ENCODE measurements at regions not wholly inside any gene's neighbourhood (a gene's known extent, or its start where the extent isn't known, plus 50 kb on each side); places are given as distances from the start of the nearest gene placed in this dataset.
A peak's percentile ranks its signal among the peaks of the same experiment; 100 is the strongest.

DNA sequence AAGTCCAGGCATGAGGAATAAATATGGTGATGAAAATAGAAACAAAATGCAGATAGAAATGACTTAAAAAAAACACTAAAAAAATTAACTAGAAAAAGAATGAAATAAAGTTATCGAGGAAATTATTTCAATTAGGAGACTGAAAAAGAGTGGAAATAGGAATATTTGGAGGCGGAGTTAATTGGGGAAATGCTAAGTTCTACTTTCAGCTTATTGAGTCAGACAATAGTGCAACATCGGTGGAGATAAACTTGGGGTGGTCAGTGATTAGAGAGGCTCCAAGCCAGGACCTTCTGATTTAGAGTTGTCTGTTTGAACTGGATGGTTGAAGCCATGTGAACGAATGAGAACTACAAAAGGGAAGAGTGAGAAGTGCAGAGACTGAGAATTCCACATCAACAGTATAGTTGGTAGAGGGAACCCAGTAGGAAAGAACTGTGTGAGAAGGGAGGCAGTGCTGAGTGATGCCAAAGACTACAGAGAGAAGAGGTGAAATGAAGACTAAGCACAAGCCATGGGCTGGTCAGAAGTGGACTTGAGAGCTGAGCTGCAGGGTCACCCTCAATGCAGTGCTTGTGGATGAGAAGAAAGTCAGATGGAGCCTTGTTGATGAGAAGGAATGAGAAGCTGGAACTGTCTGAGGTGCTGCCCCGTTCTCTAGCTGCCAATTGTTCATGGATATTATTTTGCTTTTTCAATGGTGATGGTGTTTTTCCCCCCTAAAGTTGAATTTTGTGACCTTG lies 160.7 kb downstream of the ICE1 start:
- DNase-seq: no peak

GRCh38 chr5:5581080-5581479 lies 158.6 kb downstream of the ICE1 start:
- DNase-seq: no peak

DNA sequence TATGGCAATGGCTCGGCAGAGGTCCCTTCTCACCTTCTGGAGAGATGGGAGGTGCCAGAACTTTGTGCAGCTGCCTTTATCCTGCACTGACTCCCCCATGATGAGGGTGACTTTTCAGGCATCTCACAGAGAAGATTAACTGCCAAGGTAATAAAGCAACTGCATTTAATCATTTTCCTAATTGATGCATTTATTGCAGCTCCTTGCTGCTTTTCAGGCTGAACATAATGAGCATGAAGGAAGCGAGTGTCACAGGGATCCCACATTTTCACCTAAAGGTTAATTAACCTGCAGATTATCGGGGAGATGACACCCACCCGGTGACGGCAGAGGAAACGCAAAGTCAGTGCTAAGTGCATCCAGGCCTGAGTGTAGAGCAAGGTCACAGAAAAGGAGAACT lies 154.3 kb downstream of the ICE1 start:
- DNase-seq: no peak

DNA sequence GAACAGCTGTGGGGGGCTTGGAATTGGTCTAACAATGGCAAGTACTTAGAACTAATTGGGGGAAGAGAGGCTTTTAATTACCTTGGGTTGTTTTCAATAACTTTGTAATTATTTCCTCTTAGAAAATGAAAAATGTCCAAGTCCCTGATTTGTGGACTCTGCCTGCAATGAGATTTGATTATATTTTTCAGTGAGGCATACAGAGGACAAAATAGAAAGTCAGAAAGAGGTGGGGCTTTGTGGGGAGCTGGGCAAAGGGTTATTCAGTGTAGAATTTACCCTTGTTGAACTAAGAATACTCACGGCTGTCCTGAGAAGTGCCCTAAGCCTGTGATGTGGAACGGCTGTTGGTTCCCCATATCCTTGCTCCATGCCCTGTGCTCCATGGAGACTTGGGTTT lies 153.0 kb downstream of the ICE1 start:
- DNase-seq: no peak

GRCh38 chr5:5573798-5574380 lies 151.4 kb downstream of the ICE1 start:
- no peak for DNase-seq

GRCh38 chr5:5572976-5573797 lies 150.7 kb downstream of the ICE1 start:
- no peak for DNase-seq

DNA sequence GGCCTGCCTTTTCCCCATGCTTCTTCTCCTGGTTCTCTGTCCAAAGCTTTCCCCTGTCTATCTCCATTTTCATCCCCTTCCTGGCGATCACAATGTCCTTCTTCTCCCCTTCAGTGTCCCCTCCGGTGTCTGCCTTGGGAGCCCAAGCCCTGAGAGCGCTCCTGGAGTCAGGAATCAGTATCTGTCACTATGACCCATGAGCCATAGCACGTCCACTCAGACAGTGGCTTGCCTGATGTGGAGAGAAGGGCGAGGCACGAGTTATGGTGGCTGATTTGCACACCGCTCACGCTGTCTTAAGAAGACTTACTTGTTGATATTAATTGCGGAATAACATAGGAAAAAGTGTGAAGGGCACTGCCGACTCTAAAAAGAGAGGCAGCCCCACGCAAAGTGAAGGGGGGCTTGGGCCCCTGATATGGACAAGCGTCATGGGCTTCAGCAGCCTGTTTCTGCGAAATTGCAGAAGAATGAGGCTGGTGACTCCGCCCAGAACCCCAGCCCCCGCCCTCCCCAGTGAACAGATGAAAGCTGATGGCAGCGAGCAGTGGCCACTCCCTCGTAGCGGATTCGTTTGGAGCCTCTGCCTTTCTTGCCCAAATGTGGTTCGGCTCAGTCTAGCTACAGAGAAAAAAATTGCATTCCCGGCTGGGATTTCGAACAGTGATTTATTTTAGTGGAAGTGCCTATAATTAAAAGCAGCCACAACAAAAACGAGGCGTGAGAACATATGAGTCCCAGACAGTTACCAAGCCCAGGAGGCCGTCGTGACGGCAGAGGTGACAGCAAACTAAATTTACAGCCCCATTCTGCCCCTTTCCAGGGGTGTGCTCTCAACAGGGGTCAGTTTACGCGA lies 149.8 kb downstream of the ICE1 start:
- DNase-seq: peak in 2 of 3 experiments; percentile 52 to 54

GRCh38 chr5:5570646-5571045 lies 148.2 kb downstream of the ICE1 start:
- DNase-seq: no peak

DNA sequence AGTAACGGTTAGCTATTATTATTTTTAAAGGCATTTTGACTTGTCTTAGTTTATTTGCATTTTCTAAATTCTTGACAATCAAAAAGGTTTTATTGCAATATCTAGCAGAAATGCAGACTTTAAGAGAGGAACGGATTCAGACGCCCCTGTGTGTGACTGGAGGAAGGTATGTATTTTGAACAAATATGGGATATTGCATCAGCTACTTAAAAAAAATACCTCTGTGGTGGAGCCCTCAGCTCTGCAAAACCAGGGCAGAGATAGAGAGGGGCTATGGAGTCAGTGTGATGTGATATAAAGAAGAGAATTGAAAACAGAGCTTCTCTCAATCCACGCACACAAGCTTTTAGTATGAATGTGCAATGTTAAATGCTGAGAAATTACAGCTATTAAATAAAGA lies 142.4 kb downstream of the ICE1 start:
- DNase-seq: no peak

DNA sequence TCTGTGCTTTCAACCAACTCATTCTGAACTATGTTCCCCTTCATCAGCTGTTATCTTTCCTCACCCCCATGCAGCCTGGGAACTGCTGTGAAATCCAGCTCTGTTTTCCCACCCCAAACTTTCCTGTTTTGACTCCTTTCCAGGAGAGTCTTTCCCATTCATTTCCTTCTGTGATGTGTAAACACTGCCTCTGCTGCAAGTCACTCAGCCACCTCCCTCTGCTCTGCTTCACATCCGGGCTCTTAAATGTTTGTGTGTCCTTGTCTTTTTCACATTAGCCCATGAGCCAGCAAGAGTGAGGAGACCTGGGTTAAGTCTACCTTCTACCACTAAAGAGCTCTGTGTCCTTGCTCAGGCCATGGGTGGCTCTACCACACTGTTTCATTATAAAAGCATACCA lies 137.5 kb downstream of the ICE1 start:
- peak in 2 of 3 experiments; percentile 29 to 56 for DNase-seq

DNA sequence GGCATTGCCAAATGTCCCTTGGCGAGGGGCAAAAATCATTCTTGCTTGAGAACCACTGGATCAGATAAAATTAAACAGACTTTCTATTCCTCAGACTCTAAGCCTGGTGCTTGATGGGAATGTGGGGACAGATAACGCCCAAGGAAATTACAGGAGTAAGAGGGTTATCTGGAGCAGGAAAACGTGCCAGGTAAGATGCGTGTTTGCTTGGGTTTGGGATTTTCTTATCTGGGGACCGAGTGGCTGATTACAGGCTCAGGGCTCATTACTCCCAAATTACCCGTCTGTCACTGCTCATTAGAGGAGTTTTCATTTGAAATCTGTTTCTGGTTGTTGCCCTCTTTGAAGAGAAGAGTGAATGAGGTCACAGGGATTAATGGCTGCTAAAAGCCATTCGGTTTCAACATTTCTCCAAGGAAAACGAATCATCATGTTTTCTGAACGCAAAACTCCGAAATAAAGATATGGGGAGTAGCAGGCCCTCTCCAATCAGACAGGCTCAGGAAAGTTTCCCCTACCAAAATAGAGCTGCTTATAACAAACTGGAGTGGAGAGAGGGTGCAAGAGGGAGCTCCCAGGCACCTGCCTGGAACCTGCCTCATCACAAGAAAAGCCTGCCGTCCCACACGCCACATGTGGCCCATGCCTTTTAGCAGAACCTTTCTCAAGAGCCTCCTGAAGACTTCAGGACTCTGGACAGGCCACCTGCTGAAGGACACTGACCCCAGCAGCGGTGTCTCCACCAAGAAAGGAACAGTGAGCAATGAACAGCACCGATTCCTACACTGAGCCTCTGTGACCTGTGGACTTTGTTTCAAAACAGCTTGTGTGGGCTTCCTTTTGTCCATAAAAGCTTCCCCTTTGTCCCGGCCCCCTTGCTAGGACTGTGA lies 136.4 kb downstream of the ICE1 start:
- DNase-seq: peak in 1 of 3 experiments; percentile 42

DNA sequence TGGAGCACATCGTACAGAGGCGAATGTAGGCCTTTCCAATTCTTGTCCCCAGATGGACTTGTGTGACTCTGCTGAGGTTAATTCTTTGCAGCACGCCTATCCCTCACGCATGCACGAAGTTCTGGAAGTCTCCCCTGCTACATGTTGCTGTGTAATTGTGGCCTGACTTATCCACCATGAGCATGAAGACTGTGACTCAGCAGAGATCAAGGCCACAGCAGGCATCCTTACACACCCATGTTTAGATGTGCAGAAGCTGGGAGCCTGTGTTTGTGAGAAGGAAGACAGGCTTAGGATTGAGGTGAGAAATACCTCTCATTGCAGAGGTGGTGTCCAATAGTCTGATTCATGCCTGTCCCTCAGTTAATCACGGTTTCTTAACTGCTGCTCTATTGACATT lies 135.6 kb downstream of the ICE1 start:
- no peak for DNase-seq

GRCh38 chr5:5551499-5551898 lies 129.0 kb downstream of the ICE1 start:
- DNase-seq: no peak

GRCh38 chr5:5546408-5546807 lies 123.9 kb downstream of the ICE1 start:
- DNase-seq: peak in 1 of 3 experiments; percentile 39

DNA sequence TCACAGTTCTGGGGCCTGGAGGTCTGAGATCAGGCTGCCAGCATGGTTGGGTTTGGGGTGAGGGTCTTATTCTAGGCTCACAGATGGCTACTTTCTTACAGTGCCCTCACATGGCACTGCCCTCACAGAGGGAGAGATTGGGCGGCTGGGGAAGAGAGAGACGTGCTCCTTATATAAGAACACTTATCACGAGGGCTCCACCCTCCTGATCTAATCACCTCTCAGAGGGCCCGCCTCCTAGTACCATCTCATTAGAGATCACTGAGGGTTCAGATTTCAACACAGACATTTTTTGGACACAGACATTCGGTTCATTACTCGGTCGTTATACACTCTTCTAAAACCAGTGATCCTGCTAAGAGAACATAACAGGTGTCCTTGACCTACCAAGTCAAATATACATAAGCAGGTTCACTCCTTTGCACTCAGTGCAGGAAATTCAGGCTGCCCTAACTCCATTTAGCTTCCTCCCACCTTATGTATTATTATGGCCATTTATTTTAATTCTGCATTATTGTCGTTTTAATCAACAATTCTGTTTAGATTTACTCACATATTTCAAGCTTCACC lies 121.7 kb downstream of the ICE1 start:
- DNase-seq: peak in 2 of 3 experiments; percentile 36 to 90

DNA sequence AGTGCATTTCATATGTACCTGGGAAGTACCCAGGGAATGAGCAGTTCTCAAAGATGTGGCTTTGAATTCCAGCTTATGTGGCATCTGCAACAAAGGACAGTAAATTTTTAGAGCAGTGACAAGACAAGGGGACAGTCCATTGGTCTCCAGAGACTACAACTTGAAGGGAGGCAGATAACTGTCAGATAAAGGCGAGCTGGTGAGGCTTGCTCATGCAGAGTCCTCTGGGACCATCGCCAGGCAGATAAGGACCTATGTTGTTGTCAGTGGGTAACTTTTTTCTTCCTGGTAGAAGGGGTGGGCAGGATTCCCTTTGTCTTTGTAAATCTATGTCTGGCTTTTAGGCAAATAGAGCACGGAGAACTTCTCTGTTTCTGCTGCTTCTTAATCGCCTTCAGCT lies 120.2 kb downstream of the ICE1 start:
- DNase-seq: peak in 1 of 3 experiments; percentile 72

DNA sequence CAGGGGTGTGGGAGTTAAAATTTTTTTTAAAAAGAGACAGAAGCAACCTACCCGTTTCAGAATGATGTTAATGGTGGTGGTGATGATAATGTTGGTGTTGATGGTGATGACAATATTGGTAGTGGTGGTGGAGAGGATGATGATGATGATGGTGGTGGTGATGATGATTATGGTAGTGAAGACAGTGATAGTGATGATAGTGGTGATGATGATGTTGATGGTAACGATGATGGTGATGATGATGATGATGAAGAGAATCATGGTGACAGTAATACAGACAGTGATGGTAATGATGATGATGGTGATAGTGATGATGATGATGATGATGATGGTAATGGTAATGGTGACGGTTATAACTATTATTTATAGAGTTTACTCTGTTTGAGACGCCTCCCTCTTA lies 117.6 kb downstream of the ICE1 start:
- DNase-seq: no peak

Data from NCI-H1417 (cell line).